NOMO-1 treated with dmso at 0.1 percent for 144 hours (cell line): ENCODE measurements at regions not wholly inside any gene's neighbourhood (a gene's known extent, or its start where the extent isn't known, plus 50 kb on each side); places are given as distances from the start of the nearest gene placed in this dataset.
A peak's percentile ranks its signal among the peaks of the same experiment; 100 is the strongest.
"Not testable (repeated sequence)": the region's sequence is repeated elsewhere in the genome, so short reads cannot be mapped to it uniquely, and the experiment has no call there.

ENCODE experiments used
- DNase-seq: peaks from one replicate; lab custom pipeline; 2025; ENCODE audit not compliant: unreplicated experiment; lab: John Stamatoyannopoulos, UW

- no peak for DNase-seq
These were observed 98.2 kb downstream of the AHR start for GRCh38 chr7:17396692-17397091.

GRCh38 chr7:17401791-17402627 lies 103.6 kb downstream of the AHR start:
- no peak for DNase-seq

- no peak for DNase-seq
These were observed 104.3 kb downstream of the AHR start for GRCh38 chr7:17402628-17403278.

GRCh38 chr7:17404006-17404405 lies 105.6 kb downstream of the AHR start:
- no peak for DNase-seq

- no peak for DNase-seq
These were observed 107.3 kb downstream of the AHR start for GRCh38 chr7:17405786-17406185.

GRCh38 chr7:17406738-17407137 lies 108.3 kb downstream of the AHR start:
- DNase-seq = no peak

- no peak for DNase-seq
These were observed 108.8 kb downstream of the AHR start for GRCh38 chr7:17407229-17407628.

GRCh38 chr7:17408245-17408903 lies 109.9 kb downstream of the AHR start:
- peak; percentile 88 for DNase-seq

- DNase-seq = no peak
These were observed 110.4 kb downstream of the AHR start for GRCh38 chr7:17408904-17409290.

- DNase-seq = no peak
These were observed 113.5 kb downstream of the AHR start for GRCh38 chr7:17411922-17412321.

- DNase-seq = no peak
These were observed 114.4 kb downstream of the AHR start for GRCh38 chr7:17412883-17413282.

GRCh38 chr7:17415955-17416354 lies 117.5 kb downstream of the AHR start:
- no peak for DNase-seq

- DNase-seq = not testable (repeated sequence)
These were observed 122.0 kb downstream of the AHR start for GRCh38 chr7:17420308-17421015.

GRCh38 chr7:17421941-17422340 lies 123.5 kb downstream of the AHR start:
- no peak for DNase-seq

- DNase-seq = no peak
These were observed 124.5 kb downstream of the AHR start for GRCh38 chr7:17422966-17423365.

GRCh38 chr7:17427924-17428323 lies 129.5 kb downstream of the AHR start:
- DNase-seq = no peak

GRCh38 chr7:17429579-17429978 lies 131.1 kb downstream of the AHR start:
- no peak for DNase-seq

- DNase-seq = no peak
These were observed 134.3 kb downstream of the AHR start for GRCh38 chr7:17432793-17433192.

GRCh38 chr7:17434191-17434590 lies 135.7 kb downstream of the AHR start:
- no peak for DNase-seq

GRCh38 chr7:17434841-17435692 lies 136.6 kb downstream of the AHR start:
- DNase-seq = no peak
